GM04503 (cell line): ENCODE measurements at regions not wholly inside any gene's neighbourhood (a gene's known extent, or its start where the extent isn't known, plus 50 kb on each side); places are given as distances from the start of the nearest gene placed in this dataset.

ENCODE experiments used
- DNase-seq: peaks from one replicate; pipeline ENCODE4 v3.0.0-alpha.2; 2012; ENCODE audit warnings: low read depth

DNA sequence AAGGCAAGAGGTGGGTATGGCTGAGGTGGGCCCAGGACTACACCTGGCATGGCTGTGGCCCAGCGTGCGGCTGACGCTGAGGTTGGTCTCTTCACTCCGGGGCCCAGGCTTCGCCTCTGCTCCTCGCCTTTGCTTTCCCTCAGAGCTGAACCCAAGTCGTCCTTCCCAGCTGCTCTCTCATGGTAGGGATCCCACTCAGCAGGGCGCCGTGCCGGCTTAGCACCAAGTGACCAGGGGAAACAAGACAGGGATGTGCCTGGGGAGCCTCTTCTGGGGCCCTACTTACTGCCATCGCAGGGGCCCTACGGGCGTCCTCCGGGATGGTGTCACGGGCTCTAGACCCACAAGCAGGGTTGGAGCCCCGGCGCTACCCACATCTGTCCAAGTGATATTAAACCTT, 138.1 kb upstream of the ALKAL2 start:
- DNase-seq: no peak

DNA sequence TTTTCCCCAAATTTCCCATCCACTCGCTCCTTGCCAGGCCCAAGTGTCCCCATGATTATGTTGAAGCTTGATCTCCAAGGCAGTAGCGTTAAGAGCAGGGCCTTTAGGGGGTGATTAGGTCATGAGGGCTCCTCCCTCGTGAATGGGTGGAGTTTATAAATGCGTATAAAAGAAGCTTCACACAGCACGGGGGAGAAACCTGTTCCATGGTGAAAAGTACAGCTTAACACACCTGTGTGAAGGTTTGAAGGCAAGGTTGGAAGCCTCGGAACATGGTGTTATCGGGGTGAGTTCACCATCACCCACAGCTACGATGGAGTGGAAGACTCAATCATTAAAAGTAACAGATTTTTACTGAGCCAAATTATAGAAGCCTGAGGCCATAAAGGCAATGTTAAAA, 137.4 kb upstream of the ALKAL2 start:
- no peak for DNase-seq

DNA sequence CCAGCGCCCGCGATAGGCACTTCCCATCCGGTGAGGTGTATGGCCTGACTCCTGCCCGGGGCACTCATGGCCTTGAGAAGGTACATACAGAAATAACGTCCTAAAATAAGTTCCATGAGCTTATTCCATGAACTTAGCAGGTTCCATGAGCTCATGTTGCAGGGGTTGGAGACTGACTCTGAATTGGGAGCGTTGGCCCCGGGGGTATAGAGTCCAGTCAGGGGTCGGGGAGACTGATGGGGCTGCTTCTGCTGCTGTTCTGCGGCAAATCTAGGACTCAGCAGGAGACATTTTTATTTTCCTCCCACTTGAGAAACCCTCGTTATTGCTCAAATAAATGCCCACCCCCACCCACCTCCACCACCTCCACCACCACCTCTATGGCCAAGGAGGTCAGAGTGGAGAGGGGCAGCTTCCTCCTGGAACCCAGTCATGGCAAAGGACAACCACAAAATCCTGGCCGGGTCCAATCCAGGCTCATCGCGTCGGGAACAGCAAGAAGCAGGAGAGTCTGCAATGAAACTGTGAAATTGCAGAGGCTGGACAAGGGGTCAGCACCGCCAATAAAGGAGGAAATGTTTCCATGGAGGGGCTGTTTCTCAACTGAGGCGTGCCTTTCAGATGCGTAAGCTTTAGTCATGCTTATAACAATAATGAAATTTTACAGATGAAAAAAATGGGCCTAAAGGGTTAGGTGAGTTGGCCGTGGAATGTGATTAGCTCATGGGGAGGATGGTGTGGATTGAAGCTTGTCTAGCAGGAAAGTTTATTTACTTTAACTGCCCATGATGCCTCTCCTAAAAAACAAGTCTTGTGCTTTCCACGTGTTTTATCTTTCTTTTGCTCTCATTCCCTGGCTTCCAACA, 136.6 kb upstream of the ALKAL2 start:
- DNase-seq: no peak

DNA sequence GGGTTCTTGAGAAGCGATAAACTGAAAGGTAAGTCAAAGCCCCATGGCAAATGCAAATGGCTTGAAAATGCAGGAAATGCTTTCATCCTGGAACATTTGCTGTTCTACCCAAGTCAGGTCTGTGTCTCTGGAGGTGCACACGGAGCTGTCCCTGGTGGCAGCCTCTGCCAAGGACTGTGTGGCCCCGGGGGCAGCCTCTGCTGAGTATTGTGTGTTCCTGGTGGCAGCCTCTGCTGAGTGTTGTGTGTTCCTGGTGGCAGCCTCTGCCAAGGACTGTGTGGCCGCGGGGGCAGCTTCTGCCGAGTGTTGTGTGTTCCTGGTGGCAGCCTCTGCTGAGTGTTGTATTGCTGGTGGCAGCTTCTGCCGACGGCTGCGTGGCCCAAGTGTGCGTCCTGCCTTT, 135.6 kb upstream of the ALKAL2 start:
- DNase-seq: no peak

DNA sequence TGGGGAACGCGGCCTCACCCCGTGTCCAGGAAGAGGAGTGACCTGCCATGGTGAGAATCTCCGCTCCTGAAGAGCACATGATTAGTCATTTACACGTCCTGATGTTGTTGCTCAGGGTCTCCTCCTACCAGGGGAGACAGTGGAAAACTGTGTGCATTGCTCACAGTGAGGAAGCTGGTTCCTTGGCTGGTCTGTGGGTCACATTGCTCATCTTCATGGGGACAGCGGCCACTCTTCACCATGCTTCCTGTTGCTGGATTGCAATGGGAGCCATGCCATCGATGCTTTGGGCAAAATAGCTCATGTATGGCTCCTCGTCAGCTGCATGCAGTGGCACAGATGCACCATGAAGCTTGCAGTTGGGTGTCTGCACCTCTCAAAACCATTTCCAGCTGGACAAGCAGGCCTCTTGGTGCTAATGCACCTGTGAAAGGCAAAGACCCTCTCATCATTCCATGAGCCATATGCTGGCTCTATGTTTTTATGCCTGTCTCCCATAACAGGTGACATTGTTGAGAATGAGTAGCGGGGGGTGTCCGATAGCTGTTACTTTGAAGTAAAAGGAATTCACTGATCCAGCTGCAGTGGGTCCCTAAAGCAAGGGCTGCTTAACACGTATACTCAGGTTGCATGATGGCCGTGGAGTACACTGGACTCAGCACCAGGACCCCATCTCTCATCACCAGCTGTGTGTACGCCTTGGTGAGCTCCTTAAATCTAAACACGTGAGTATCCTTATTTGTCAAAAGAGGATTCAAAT, 135.0 kb upstream of the ALKAL2 start:
- DNase-seq: no peak

DNA sequence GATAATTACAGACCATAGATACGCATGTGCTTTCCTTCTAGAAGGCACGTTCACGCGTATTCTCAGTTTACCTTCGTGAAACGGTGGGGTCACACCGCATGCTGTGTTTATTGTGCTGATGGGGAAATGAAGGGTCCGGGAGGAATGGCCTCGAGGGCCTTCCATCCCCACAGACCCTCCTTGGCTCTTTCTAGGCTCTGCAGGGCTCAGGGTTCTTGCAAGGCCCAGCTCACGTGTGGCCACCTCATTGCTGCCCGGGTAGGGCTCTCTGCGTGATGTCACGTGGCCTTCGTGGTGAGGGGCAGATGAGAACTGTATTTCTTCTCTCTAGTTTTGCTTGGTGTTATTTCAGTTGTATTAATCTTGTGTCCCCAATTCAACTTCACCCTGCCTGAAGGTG, 133.5 kb upstream of the ALKAL2 start:
- no peak for DNase-seq

DNA sequence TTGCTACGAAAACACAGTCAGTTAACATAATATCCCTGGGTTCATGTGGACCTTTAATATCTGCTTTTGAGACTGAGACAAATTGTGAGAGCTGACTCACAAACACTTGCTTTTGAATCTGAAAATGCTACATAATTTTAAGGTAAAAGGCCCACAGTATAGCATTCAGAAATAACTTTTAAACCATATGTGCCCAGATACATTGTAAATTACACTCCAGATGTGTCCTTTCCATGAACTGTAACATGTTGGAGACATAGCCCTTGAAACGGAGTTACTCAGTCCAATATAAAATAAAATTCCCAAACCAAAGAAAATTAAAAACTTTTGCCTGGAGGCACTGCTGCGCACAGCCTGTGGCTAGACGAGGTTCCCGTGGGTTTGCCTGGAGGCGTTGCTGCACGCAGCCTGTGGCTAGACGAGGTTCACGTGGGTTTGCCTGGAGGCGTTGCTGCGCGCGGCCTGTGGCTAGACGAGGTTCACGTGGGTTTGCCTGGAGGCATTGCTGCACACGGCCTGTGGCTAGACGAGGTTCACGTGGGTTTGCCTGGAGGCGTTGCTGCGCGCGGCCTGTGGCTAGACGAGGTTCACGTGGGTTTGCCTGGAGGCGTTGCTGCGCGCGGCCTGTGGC, 131.9 kb upstream of the ALKAL2 start:
- no peak for DNase-seq

DNA sequence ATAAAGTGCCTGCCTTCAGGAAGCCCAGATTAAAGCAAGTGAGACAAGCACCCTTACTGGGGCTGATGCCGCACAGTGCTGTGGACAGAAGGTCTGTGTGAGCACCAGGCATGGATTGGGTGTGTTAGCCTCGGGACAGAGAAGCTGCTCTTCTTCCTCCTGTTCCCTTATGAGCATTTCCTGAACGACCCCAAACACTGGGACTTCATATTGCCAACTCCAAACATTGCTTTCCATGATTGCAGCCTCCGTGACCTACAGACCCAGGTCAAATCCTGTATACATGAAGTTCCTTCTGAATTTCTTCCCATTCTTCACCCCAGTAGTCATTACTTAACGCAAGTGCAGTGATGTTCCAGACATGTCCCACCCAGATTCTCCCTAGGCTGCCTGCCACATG, 129.8 kb upstream of the ALKAL2 start:
- no peak for DNase-seq

DNA sequence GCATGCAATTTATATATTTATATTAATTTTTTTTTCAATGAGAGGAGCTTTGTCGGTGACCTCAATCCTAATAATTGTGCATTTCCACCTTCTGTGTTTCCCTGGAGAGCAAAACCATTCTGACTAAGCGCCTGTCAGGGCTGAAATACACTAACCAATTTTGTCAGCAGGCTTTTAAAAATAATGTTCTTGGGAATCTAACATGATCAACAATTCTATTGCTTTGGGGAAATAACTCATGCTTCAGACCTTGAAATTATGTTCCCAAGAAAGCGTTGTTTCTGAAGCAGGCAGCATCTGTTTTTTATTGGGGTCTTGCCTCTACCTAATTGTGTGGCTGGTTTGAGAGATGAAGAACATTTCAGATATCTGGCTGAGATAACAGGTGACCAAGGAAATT, 129.1 kb upstream of the ALKAL2 start:
- no peak for DNase-seq

DNA sequence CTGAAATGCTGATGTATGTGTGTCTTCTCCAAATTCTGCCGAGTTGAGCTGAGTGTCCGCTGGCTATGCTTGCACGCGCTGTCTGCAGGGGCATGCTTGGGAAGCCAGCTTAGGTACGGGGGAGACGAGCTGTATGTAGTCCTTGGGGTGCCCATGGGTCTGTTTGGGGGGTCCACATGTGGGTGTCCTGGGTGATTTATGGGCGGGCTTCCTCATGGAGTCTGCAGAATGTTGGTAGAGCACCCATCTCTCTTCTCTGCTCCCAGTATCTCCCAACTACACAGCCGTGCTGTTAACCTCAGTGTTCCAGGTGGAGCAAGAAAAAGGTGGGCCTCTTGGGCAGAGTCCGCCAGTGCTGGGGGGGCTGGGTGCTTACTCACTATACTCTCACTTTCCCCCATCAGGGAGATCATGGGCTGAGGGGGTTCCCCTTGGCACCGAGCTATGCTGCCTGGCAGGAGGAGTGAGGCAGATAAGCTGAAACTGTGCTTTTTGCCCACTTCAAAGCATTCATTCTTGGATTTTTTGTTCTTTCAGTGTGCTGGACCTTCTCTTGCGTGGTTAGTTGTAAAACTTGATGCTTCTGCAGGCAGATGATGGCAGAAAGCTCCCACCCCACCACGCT, 128.2 kb upstream of the ALKAL2 start:
- no peak for DNase-seq

DNA sequence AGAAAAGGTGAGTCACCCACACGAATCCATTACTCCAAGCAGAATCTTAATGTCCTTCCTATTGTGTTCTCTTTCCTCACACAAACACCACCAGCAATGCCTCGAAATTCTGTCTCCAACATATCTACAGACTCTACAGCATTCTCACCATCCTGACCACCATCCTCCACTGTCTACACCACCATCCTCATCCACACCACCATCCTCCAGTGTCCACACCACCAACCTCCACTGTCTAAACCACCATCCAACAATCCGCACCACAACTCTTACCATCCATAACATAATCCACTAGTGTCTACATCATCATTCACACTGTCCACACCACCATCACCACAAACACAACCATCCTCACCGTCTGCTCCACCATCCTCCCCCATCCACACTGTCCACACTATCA, 121.6 kb upstream of the ALKAL2 start:
- DNase-seq: no peak

DNA sequence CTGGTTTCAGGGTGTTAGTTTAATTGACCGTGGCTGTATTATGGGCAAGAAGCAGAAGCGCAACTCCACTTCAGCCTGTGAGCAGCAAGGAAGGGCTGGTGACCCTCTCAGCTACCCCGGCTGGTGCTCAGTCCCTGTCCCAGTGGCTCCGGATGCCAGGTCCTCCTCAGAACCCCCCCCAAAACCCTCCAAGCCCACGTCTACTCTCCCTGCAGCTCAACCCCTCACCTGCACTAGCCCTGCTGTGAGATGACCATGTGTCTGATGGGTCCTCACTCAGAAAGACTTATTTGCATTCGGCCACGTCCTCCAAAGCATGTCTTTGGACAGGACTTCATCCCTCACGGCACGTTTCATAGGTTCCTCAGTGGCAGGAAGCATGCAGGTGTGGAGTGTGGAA, 119.7 kb upstream of the ALKAL2 start:
- no peak for DNase-seq

DNA sequence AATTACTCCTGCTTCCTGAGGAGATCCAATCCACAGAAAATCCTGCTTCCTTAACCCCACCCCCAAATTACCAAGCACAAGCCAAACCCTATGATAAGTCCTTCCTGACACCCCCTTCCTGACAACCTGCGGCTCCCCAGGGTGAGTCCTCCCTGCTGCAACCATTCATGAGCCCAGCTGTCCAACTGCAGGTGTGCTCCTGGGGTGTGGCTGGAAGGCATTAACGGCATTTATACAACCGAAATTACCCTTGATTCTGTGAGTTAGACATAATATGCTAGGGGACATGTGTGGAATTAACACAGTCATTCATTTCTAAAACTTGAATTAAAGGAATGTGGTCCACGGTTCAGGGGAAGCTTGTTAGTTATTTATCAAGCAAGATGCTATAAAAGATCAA, 119.0 kb upstream of the ALKAL2 start:
- no peak for DNase-seq

DNA sequence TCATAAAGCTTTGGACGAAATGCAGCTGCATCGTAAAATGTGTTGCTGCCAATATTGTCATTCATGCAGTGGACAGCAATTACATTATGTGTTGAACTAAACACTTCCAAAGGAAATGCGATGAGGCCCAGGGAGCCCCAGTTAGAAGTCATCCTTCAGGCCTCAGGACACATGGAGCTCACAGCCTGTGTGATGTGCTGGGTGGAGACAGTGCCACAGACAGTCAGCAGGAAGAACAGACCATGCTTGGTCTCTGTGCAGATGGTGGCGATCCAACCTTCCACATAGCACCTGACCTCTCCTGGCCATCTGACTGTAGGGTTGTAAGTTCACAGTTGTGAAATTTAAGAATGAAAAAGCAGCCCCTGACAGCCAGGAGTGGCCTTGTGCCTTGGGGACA, 118.3 kb upstream of the ALKAL2 start:
- DNase-seq: no peak

DNA sequence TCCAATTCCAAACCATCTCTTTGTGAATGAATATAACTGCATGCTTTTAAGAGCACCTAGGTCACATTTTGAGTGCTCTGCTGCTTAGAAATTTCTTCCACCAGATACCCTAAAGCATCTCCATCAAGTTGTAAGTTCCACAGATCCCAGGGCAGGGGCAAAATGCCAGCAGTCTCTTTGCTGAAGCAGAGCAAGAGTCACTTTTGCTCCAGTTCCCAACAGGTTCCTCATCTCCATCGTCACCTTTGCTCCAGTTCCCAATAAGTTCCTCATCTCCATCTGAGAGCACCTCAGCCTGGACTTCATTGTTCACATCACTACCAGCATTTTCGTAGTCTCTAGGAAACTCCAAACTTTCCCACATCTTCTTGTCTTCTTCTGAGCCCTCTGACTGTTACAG, 116.7 kb upstream of the ALKAL2 start:
- no peak for DNase-seq

DNA sequence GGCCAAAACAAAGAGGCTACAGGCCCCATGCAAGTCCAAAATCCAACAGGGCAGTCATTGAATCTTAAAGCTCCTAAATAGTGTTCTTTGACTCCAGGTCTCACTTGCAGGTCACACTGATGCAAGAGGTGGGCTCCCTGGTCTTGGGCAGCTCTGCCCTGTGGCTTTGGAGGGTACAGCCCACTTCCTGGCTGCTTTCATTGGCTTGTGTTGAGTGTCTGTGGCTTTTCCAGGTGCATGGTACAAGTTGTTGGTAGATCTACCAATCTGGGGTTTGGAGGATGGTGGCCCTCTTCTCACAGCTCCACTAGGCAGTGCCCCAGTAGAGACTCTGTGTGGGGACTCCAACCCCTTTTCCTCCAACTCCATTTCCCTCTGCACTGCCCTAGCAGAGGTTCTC, 115.8 kb upstream of the ALKAL2 start:
- no peak for DNase-seq

DNA sequence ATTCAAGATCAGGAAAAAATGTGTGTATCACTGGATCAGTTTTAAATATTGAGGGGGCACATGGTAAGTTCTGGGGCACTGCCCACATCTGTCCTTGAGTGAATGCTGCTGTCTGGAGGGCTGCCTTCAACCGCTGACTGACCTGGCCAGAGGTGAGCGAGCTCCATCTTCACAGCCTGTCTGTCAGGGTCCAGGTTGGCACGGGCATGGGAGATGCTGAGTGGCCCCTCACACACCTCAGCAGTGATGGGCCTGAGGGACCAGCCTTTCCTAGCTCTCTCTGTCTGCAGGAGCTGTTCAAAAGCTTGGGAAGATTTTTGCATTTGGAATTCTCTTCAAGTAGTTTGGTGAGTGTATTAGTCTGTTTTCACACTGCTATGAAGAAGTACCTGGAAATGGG, 114.8 kb upstream of the ALKAL2 start:
- DNase-seq: no peak

DNA sequence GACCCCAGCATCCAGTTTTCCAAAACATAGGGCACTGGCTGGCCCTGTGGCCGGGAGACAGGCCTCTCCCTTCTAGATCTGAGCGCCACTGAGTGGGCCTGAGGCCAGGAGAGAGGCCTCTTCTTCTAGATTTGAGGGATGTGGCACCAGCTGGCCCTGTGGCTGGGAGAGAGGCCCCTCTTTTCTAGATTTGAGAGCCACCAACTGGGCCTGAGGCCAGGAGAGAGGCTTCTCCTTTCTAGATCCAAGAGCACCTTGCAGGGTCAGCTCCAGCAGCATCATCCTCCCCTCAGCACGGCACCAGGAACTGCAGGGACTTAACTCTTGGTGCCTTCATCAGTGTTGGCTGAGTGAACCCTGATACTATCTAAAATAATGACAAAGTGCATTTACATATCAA, 114.3 kb upstream of the ALKAL2 start:
- no peak for DNase-seq

DNA sequence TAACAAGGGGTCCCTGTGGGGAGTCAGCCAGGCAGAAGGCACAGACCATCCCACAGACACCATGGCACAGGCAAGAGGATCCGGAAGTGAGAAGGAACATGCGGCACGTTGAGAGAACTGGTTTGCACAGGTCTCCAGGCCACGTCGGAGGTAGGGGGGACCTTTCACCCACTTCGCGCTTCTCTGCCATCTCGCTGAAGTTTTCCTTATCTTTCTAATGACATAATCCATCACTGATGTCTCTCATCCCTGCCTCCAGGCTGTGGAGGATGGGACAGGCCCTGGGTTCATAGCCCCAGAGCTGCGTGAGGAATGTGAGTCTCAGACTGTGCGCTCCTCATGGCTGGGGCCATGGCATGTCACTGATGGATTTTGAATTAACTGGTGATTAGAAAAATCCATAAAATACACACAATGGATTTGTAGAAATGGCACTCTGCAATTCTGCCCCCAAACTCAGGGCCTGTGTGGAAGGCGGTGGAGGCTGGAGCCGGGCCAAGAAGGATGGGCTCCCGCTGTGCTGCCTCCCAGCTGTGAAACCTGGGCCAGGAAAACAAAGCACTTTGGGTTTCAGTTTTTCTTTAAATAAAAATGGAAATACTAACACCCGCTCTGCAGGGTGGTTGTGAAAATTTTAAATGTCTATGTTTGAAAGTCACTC, 113.3 kb upstream of the ALKAL2 start:
- DNase-seq: no peak

DNA sequence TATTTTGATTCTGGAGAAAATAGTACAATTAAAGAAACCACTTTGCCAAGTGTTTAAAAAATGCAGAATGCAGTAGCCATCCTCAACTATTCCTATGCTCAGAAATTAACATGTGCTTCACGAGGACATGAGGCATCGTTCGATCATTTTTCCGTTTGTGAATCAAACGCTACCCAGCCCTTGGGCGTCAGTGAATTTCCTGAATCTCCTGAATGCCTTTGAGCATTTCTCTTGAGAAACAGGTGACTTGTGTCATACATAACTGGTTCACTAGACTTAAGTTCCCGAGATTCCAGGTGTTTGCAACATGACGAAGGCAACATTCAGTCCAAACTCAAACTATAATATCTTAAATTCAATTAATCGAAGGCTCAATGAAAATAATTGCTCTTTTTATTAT, 110.0 kb upstream of the ALKAL2 start:
- no peak for DNase-seq

DNA sequence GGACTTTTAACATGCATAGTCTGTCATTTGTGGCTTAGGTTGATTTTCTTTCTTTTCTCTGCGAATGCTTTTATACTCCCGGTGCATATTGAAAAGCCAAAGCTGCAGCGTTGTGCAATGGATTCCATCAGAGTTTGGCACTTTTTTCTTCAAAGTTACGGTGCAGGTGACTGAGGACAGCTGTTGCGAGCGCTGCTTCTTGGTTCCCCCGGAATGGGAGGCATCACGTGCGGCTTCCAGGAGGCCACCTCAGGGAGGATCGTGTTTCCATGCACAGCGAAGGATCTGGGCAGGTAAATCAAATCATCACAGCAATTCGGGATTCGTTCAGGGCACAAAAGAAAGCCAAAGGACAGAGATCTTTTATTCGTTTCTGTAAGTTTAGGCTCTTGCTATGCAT, 109.6 kb upstream of the ALKAL2 start:
- no peak for DNase-seq

DNA sequence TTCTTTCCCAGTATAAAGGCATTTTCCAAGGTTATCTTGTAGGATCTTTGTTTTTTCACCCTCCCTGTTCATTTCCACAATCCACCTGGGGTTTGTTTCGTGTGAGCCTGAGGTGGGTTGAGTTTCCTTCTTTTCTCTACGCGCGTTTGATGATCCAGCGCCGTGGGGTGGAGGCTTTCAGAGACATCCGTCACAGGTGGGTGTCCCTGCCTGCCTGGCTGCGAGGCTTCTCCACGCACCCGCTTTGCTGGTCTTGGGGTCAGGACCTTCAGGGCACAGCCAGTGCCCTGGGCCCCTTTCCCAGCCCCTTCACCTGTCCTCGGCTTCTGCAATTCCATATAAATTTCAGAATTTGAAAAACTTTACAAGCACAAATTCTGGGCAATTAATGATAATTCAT, 109.0 kb upstream of the ALKAL2 start:
- DNase-seq: no peak
